Vagina (tissue), 2 donors: ENCODE measurements at regions not wholly inside any gene's neighbourhood (a gene's known extent, or its start where the extent isn't known, plus 50 kb on each side); places are given as distances from the start of the nearest gene placed in this dataset.

Experiments used
- DNase-seq, 2 donors: peaks; one replicate each; pipeline ENCODE4 v3.0.0-alpha.2; 2017; ENCODE audit errors: extremely low spot score in 2 of 2
- H3K27ac ChIP-seq: fragments of 200-600 bp; sonication (generic); one replicate; pipeline ENCODE4 v1.5.1; 2019
- H3K27me3 ChIP-seq: fragments of 200-600 bp; sonication (generic); one replicate; pipeline ENCODE4 v1.5.1; 2019
- H3K36me3 ChIP-seq, 2 donors: fragments of 200-600 bp; sonication (generic); one replicate each; pipeline ENCODE4 v1.5.1; 2017 to 2019
- H3K4me1 ChIP-seq: fragments of 200-600 bp; sonication (generic); one replicate; pipeline ENCODE4 v1.5.1; 2019
- H3K4me3 ChIP-seq, 2 donors: fragments of 200-600 bp; sonication (generic); 1 replicate in 1 of 2; 2 replicates in 1 of 2; pipeline ENCODE4 v1.5.1; 2016 to 2019
- H3K9me3 ChIP-seq: fragments of 200-600 bp; sonication (generic); one replicate; pipeline ENCODE4 v1.5.1; 2019
- CTCF ChIP-seq, 3 experiments: fragments of 450-650 bp in 2 of 3; fragments of 200-600 bp in 1 of 3; sonication (generic) in 1 of 3; IDR thresholded peaks; one replicate each; pipeline ENCODE4 v1.5.1; 2017 to 2019; ENCODE audit warnings: antibody characterized with exemption in 3 of 3, mild to moderate bottlenecking in 2 of 3, moderate library complexity in 2 of 3
- POLR2A ChIP-seq, 2 donors: fragments of 450-650 bp; IDR thresholded peaks; one replicate each; pipeline ENCODE4 v1.6.1; 2017; ENCODE audit warnings: antibody characterized with exemption in 2 of 2, mild to moderate bottlenecking in 2 of 2, moderate library complexity in 2 of 2
- POLR2AphosphoS5 ChIP-seq, 2 donors: sonication (generic); formaldehyde crosslinking; IDR thresholded peaks; one replicate each; pipeline ENCODE4 v1.9.0; 2017; ENCODE audit warnings: antibody characterized with exemption in 2 of 2, mild to moderate bottlenecking in 2 of 2, low read depth in 1 of 2; ENCODE audit not compliant: insufficient read depth in 1 of 2
- intact Hi-C: fragments of 100-400 bp; cut with DNase I; formaldehyde crosslinking; loops from one replicate; pipeline ENCODE4 v1.15.1; 2023

- DNase-seq, result no peak
- intact Hi-C loops, result no loop called here
- H3K27ac ChIP-seq, result peak overlapping the region; percentile 25
- no peaks in the 10 kb centered on the region for H3K9me3 ChIP-seq
- H3K27me3 ChIP-seq, result no peaks in the 10 kb centered on the region
- peaks cover 72% of the 10 kb centered on the region for H3K4me1 ChIP-seq
- H3K4me3 ChIP-seq, result no peak overlapping the region
- TF ChIP-seq CTCF (IDR thresholded peaks at IDR 0.05), result no peak
- TF ChIP-seq POLR2A (IDR thresholded peaks at IDR 0.05), result no peak
- no peak for TF ChIP-seq POLR2AphosphoS5 (IDR thresholded peaks at IDR 0.05; ENCODE audit: insufficient read depth in 1 of 2, low read depth in 1 of 2)
- peaks cover 0 to 5% of the 10 kb centered on the region in 2 donors for H3K36me3 ChIP-seq
Observed at GRCh38 chr12:124454352-124454725, 113.1 kb downstream of the NCOR2 start.

- Histone ChIP-seq H3K27me3 (no peaks in the 10 kb centered on the region), H3K4me1 (peaks cover 72% of the 10 kb centered on the region), H3K9me3 (no peaks in the 10 kb centered on the region), H3K36me3 (no peaks in the 10 kb centered on the region), H3K27ac (peak overlapping the region; percentile 25), H3K4me3 (no peak overlapping the region)
- intact Hi-C loops, result no loop called here
- no peak for DNase-seq
- TF ChIP-seq POLR2AphosphoS5 (IDR thresholded peaks at IDR 0.05; ENCODE audit: insufficient read depth in 1 of 2, low read depth in 1 of 2), result peak; percentile 46 to 83
- no peak for TF ChIP-seq CTCF (IDR thresholded peaks at IDR 0.05)
Observed at GRCh38 chr12:124453419-124454351, 113.7 kb downstream of the NCOR2 start.

- no peaks in the 10 kb centered on the region for H3K36me3 ChIP-seq
- no peak overlapping the region for H3K4me3 ChIP-seq
- no peak for DNase-seq
Observed at GRCh38 chr12:124452576-124453331, 114.7 kb downstream of the NCOR2 start.

GRCh38 chr12:124451637-124452243 lies 115.7 kb downstream of the NCOR2 start:
- Histone ChIP-seq H3K4me3 (no peak overlapping the region), H3K27me3 (no peaks in the 10 kb centered on the region), H3K36me3 (no peaks in the 10 kb centered on the region), H3K9me3 (no peaks in the 10 kb centered on the region), H3K27ac (no peak overlapping the region), H3K4me1 (peaks cover 55% of the 10 kb centered on the region)
- TF ChIP-seq CTCF (IDR thresholded peaks at IDR 0.05) (no peak), POLR2AphosphoS5 (IDR thresholded peaks at IDR 0.05; ENCODE audit: insufficient read depth in 1 of 2, low read depth in 1 of 2) (no peak), POLR2A (IDR thresholded peaks at IDR 0.05) (no peak)
- intact Hi-C loops, result no loop called here
- no peak for DNase-seq

More at GRCh38 chr12:124452576-124453331, 114.7 kb downstream of the NCOR2 start:
- H3K27ac ChIP-seq, result peak overlapping the region; percentile 25
- no peaks in the 10 kb centered on the region for H3K9me3 ChIP-seq
- H3K4me1 ChIP-seq, result peaks cover 63% of the 10 kb centered on the region
- H3K27me3 ChIP-seq, result no peaks in the 10 kb centered on the region
- TF ChIP-seq CTCF (IDR thresholded peaks at IDR 0.05) (no peak), POLR2A (IDR thresholded peaks at IDR 0.05) (no peak), POLR2AphosphoS5 (IDR thresholded peaks at IDR 0.05; ENCODE audit: insufficient read depth in 1 of 2, low read depth in 1 of 2) (no peak)
- intact Hi-C loops, result no loop called here
